Endothelial cell (in vitro differentiated cells): ENCODE measurements at regions not wholly inside any gene's neighbourhood (a gene's known extent, or its start where the extent isn't known, plus 50 kb on each side); places are given as distances from the start of the nearest gene placed in this dataset.
A peak's percentile ranks its signal among the peaks of the same experiment; 100 is the strongest.

Experiments used
- DNase-seq: peaks from one replicate; pipeline ENCODE4 v3.0.0; 2021; ENCODE audit warnings: low spot score
- H3K27ac Mint-ChIP-seq: one replicate; pipeline ENCODE4 v1.8.0; 2021; ENCODE audit warnings: mixed read lengths, inconsistent platforms; ENCODE audit not compliant: unreplicated experiment
- H3K27me3 Mint-ChIP-seq: one replicate; pipeline ENCODE4 v1.8.0; 2021; ENCODE audit warnings: mild to moderate bottlenecking, moderate library complexity, mixed read lengths, inconsistent platforms; ENCODE audit not compliant: unreplicated experiment
- H3K36me3 Mint-ChIP-seq: one replicate; pipeline ENCODE4 v1.8.0; 2021; ENCODE audit warnings: mild to moderate bottlenecking, low read depth, mixed read lengths, inconsistent platforms; ENCODE audit not compliant: unreplicated experiment
- H3K4me1 Mint-ChIP-seq: one replicate; pipeline ENCODE4 v1.8.0; 2021; ENCODE audit warnings: mild to moderate bottlenecking, mixed read lengths, inconsistent platforms; ENCODE audit not compliant: unreplicated experiment
- H3K4me3 Mint-ChIP-seq: one replicate; pipeline ENCODE4 v1.8.0; 2021; ENCODE audit warnings: mild to moderate bottlenecking, mixed read lengths, inconsistent platforms; ENCODE audit not compliant: unreplicated experiment
- H3K9me3 Mint-ChIP-seq: one replicate; pipeline ENCODE4 v1.8.0; 2021; ENCODE audit warnings: mixed read lengths, inconsistent platforms; ENCODE audit not compliant: unreplicated experiment
- CTCF ChIP-seq: fragments of 200-600 bp; sonication (generic); IDR thresholded peaks from one replicate; pipeline ENCODE4 v1.5.0; 2021; ENCODE audit warnings: antibody characterized with exemption; ENCODE audit not compliant: unreplicated experiment

GRCh38 chr5:166823360-166823759 lies 1468.1 kb upstream of the WWC1 start:
- no peaks in the 10 kb centered on the region for H3K4me1 Mint-ChIP-seq
- H3K27me3 Mint-ChIP-seq, result no peaks in the 10 kb centered on the region
- DNase-seq, result no peak
- no peaks in the 10 kb centered on the region for H3K9me3 Mint-ChIP-seq
- TF ChIP-seq CTCF, result no peak
- no peak overlapping the region for H3K4me3 Mint-ChIP-seq
- no peak overlapping the region for H3K27ac Mint-ChIP-seq
- H3K36me3 Mint-ChIP-seq, result no peaks in the 10 kb centered on the region

GRCh38 chr5:166834246-166834645 lies 1457.2 kb upstream of the WWC1 start:
- H3K36me3 Mint-ChIP-seq, result no peaks in the 10 kb centered on the region

GRCh38 chr5:166845044-166845443 lies 1446.4 kb upstream of the WWC1 start:
- no peaks in the 10 kb centered on the region for H3K9me3 Mint-ChIP-seq
- H3K27ac Mint-ChIP-seq, result no peak overlapping the region
- peak; percentile 41 for DNase-seq
- no peak overlapping the region for H3K4me3 Mint-ChIP-seq
- no peaks in the 10 kb centered on the region for H3K4me1 Mint-ChIP-seq
- peaks cover 4% of the 10 kb centered on the region for H3K27me3 Mint-ChIP-seq
- no peak for TF ChIP-seq CTCF
- H3K36me3 Mint-ChIP-seq, result no peaks in the 10 kb centered on the region

More at GRCh38 chr5:166834246-166834645, 1457.2 kb upstream of the WWC1 start:
- no peak for DNase-seq
- no peaks in the 10 kb centered on the region for H3K27me3 Mint-ChIP-seq
- TF ChIP-seq CTCF, result no peak
- H3K4me1 Mint-ChIP-seq, result no peaks in the 10 kb centered on the region
- no peaks in the 10 kb centered on the region for H3K9me3 Mint-ChIP-seq
- H3K4me3 Mint-ChIP-seq, result no peak overlapping the region
- no peak overlapping the region for H3K27ac Mint-ChIP-seq

GRCh38 chr5:166856791-166857190 lies 1434.7 kb upstream of the WWC1 start:
- no peaks in the 10 kb centered on the region for H3K36me3 Mint-ChIP-seq
- H3K27ac Mint-ChIP-seq, result no peak overlapping the region
- no peaks in the 10 kb centered on the region for H3K9me3 Mint-ChIP-seq
- no peak for TF ChIP-seq CTCF
- H3K4me3 Mint-ChIP-seq, result no peak overlapping the region
- H3K4me1 Mint-ChIP-seq, result no peaks in the 10 kb centered on the region
- no peaks in the 10 kb centered on the region for H3K27me3 Mint-ChIP-seq
- DNase-seq, result no peak

- no peak overlapping the region for H3K4me3 Mint-ChIP-seq
These were observed 1431.0 kb upstream of the WWC1 start for GRCh38 chr5:166860426-166860825.

More at GRCh38 chr5:166860426-166860825, 1431.0 kb upstream of the WWC1 start:
- no peaks in the 10 kb centered on the region for H3K27me3 Mint-ChIP-seq
- H3K9me3 Mint-ChIP-seq, result no peaks in the 10 kb centered on the region
- no peak for DNase-seq
- H3K4me1 Mint-ChIP-seq, result no peaks in the 10 kb centered on the region
- TF ChIP-seq CTCF, result no peak
- no peaks in the 10 kb centered on the region for H3K36me3 Mint-ChIP-seq
- no peak overlapping the region for H3K27ac Mint-ChIP-seq
